ENCODE measurements at regions not wholly inside any gene's neighbourhood (a gene's known extent, or its start where the extent isn't known, plus 50 kb on each side); places are given as distances from the start of the nearest gene placed in this dataset.

DNA sequence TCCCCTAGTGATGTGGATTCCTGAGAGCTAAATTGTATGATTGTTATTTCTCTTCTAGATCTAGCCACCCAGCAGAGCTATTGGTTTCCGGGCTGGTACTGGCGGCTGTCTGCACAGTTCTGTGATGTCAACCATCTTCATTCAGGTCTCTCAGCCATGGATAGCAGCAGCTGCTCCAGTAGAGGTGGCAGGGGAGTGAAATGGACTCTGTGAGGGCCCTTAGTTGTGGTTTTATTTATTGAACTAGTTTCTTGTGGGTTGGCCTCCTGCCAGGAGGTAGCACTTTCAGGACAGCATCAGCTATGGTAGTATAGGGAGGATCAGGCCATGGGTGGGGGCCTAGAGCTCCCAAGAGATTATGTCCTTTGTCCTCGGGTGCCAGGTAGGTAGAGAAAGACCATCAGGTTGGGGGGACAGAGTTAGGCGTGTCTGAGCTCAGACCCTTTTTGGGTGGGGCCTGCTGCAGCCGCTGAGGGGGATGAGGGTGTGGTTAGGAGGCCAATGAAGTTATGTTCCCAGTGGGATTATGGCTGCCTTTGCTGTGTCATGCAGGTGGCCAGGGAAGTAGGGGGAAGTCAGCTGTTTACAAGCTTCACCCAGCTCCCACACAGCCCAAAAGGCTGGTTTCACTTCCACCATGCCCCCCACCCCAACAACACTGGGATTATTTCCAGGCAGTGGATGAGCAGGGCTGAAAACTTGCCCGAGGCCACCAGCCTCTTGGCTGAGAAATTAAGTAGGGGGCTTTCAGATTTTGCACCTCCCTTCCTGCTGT is 55.1 kb upstream of the RGS4 start:
- no peak for DNase-seq

- DNase-seq = no peak
Observed at GRCh38 chr1:163006051-163006834, 62.9 kb upstream of the RGS4 start.

DNA sequence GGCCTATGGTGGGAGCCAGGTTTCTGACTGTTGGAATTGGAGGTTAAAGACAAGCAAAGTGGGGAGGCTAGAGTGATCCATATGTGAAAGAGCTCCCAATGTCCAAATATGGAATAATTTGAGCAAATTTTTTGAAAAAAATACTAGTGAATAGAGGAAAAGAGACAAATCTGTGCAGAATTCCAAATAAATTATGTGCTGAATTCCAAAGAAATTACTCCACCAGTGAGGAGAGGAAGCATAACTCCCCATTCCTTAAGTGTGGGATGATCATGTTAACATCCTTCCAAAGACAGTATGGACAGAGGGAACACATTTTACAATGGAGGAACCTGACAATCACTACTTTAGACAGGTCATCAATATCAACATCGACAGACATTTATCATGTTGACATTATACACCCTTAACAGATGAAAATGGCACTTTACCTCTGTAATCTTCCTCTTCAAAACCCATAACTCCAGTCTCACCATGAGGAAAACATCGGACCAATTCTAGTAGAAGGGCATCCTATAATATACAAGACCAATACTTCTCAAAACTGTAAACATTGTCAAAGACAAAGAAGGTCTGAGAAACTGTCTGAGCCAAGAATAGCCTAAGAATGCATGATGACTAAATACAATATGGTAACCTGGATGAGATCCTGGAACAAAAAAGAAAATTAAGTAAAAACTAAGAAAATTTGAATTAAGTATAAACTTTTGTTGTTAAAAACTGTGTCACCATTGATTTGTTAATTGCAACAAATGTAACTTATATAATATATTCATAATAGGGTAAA is 71.5 kb upstream of the RGS4 start:
- no peak for DNase-seq

GRCh38 chr1:162996261-162996660 is 72.9 kb upstream of the RGS4 start:
- DNase-seq = no peak

GRCh38 chr1:162994921-162995320 is 74.2 kb upstream of the RGS4 start:
- no peak for DNase-seq

GRCh38 chr1:162993846-162994245 is 75.3 kb upstream of the RGS4 start:
- DNase-seq = no peak

DNA sequence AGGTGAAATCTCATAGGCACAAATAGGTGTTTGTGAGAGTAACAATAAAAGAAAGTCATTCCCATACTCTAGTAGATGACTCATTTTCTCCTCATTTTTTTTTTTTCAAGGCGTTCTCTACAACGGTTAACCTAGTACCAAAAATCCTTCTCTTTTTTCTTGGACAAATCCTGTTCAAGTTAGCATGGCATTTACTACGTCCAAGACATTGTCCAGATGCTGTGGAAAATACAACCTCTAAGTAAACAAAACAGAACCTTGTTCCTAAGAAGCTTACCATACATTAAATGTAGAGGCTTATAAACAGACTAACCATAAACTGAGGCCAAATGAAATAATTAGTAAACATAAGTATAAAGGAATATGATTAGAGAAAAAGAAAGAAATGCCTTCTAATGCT is 76.2 kb upstream of the RGS4 start:
- DNase-seq = no peak

DNA sequence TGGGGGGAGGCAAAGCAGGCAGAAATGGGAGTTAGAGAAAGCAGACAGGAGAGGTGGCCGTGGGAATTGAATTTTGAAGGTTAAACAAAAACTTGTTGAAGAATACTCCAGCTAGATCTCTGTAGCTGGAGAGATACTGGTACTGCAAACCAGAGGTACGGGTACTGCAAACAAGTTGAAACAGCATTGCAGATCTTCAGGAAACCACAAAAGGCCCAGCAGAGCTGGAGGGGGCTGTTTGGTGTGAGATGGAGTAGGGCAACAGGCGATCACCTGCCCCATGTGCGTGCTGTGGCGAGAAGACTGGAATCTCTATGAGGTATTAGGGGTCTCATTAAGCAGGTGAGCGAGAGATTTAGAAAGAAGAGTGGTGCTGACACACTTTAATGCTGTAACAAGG is 77.7 kb upstream of the RGS4 start:
- DNase-seq = no peak

DNA sequence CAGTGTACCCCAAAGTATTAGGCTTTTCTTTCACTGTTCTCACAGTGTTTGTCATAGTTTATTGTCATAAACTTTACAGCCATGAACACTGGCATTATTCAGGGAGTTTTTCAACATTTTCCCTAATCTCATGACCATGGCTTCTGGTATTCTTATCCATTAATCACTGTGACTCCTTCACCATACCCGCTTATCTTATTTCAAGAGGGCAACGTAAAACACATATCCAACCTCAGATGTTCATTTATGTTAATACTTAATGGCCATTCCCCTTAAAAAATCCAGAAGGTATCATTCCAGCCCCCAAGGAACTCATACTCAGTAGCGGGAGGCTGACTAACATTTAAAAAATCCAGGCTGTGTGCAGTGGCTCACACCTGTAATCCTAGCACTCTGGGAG is 78.5 kb upstream of the RGS4 start:
- no peak for DNase-seq

DNA sequence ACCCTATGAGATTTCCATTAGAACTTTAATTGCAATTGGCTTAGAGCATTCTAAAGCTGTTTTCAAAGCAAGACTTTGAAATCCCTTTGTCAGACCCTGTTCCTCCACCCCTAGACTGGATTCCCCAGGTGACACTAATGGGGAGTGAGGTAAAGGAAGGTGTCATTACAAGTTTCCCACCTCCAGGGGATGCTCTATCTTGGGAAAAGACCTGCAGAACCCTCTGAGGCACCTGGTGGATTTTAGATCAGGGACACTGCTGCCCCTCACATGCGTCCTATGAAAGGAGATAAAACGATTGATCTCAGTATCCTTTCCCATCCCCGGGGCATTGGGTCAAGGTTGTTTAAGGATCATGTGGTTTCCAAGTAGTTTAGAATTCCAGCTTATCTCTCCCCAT is 80.3 kb upstream of the RGS4 start:
- DNase-seq = no peak

GRCh38 chr1:162987866-162988265 is 81.3 kb upstream of the RGS4 start:
- no peak for DNase-seq

DNA sequence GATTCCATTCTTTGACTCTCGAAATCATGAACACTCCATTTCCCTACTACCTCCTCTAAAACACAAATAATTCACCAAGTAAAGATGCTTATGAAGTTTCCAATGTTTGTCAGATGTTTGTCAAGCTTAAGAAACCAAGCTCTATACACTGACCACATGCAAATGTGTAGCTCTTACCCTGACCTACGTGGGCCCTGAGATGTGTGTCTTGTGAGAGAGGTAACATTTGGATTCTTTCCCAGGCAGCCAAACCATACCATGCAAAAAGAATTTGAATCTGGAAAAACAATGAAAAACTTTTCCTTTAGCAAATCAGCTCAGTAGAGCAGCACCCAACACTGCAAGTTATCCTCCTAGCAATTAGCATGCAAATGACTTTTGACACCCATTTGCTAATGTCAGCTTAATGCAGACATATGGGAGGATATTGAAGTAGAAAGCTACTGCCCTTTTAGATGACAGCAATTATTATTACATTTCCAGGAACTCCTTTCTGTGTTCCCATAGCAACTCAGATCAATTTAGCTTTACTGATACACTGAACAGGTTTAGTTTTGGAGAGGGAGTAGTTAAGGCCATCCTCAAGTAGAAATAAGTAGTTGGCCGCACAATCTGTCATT is 83.2 kb upstream of the RGS4 start:
- no peak for DNase-seq

DNA sequence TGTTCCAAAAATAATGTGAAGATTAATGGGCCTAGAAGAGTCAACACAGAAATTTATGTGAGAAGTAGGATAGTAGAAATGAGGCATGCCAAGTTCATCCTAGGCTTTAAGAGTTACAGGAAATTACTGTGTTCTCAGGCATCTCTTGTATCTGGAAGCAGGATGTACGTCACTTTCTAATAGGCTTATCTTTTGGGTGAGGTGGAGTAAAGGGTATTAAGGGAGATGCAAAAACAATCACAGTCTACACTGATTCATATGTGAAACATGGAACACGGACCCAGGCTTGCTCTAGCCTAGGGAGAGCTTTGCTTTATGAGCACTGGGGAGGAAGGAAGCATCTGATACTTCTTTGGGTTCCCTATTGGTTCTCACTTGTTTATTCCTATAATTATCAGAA is 84.5 kb upstream of the RGS4 start:
- no peak for DNase-seq

DNA sequence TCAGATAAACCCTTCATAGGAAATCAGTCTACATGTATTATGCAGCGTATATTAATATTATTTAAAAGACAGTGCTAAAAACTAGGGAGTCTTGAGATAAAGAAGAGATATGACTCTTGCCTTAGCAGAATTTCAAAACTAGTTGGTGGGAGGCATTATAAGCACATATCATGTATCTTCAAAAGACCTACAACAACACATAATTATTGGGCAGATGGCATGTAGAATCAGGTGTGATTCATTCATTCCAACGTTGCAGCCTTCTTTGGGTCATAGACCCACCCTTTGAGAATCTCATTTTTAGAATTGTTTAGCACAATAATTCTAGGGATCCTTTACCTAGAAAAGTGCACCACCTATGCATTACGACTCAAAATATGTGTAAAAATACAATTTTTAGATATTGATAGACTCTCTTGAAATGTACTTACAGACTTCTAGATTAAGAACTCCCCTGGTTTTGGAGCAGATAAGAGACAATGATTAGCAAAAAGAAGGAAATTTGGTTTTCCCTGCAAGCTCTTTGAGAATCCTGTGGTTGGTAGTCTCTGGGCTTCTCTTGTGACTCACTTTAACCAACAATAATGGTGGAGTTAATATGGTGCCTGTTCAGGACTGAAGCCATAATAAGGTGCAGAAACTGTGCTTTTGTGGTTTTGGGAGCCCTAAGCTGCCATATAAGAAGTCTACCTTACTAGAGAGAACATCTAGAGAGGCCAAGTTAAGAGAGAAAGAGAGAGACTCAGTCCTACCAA is 85.3 kb upstream of the RGS4 start:
- DNase-seq = no peak

DNA sequence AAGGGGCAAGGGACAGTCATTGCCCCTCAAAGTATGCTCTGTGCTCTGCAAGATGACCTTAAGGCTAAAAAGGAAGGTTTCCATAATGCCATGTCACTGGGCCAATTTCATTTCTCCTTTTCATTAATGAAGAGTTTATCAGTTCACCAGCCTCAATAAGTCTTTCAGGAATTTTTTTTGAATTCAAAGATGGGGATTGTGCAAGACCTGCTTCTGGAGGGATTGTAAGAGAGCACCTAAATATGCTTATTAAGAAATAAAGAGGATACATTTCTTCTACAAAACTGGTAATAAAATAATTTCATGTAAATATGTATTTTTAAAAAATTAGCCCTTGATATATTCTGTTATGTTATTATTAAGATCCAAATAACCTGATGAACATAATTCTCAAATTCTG is 86.8 kb upstream of the RGS4 start:
- no peak for DNase-seq

DNA sequence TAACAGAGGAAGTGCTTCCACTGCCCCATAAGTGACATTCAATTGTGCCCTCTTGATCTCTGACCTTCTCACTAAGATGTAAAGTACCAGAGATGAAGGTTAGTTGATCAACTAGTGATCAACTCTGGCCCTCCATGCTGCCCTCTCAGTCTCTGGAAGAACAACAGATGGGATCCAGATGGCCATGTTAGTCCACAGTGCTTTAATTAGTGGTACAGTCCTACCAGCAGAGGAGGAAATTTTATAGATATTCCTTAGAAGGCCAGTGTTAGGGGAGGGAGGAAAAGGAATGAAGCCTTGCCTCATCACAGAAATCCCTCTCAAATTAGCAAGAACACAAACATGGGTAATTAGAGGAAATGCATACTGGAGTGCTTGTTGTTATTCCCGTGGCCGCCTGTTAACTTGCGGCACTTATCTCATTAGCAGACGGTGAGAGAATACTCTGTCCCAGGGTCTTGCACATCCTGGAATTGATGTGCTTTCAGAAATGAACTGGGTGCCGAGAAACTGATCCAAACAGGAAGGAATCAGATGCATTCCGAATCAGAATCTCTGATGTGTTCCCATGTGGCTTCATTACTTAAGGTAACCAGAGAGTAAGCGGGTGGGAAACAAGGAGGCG is 91.1 kb upstream of the RGS4 start:
- DNase-seq = no peak

- no peak for DNase-seq
Observed at GRCh38 chr1:162976628-162977027, 92.5 kb upstream of the RGS4 start.

GRCh38 chr1:162974810-162975209 is 94.4 kb upstream of the RGS4 start:
- no peak for DNase-seq

GRCh38 chr1:162973381-162973795 is 95.8 kb upstream of the RGS4 start:
- no peak for DNase-seq

DNA sequence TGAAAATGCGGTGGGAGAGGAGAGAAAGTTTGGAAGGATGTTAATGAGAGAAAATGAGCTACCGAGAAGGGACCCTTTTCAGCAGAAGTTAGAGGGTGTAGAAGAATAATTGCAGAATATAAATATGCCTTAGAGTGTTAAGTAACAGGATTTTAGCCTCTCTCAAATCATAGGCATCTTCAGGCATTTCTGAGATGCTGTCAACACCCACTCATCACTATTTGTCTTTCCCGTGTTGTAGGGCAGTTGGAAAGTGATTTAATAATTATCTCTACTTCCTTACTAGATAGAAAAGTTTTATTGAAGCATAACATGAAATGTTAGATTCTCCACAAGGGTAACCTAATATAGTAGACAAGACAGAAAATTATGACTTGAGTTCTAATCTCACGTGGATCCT is 96.4 kb upstream of the RGS4 start:
- no peak for DNase-seq

DNA sequence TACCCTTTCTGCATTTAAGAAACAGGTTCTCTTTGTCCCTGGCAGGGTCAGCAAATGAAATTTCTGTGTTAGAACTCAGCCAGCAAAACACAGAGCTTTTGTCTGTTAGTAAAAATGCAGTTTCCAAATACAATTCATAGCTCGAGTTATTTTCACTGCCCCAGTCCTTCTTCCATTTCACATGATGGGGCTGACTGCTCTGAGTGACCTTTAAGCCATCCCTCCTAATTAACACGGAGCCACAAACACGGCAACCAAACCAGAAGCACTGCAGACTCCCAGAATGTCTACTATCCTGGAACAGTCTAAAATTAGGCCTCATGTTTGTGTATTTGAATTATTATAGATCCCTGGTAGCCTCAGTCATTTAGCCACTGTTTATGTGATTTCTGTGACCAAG is 99.1 kb upstream of the RGS4 start:
- DNase-seq = no peak

- DNase-seq = no peak
Observed at GRCh38 chr1:162966613-162967012, 102.5 kb upstream of the RGS4 start.

Measured in NCI-H774 (cell line).